OCI-LY7 (cell line): ENCODE measurements at regions not wholly inside any gene's neighbourhood (a gene's known extent, or its start where the extent isn't known, plus 50 kb on each side); places are given as distances from the start of the nearest gene placed in this dataset.

Source experiments
- CTCF ChIP-seq: fragments of 200-600 bp; sonication (generic); conservative IDR thresholded peaks from 2 replicates; pipeline ENCODE4 v1.5.1; 2014; ENCODE audit warnings: mild to moderate bottlenecking, antibody characterized with exemption, low read length, moderate library complexity, mixed read lengths
- EZH2phosphoT487 ChIP-seq: fragments of 200-600 bp; sonication (generic); IDR thresholded peaks from 2 replicates; pipeline ENCODE4 v1.6.1; 2018; ENCODE audit warnings: low read depth, borderline replicate concordance, mild to moderate bottlenecking, mixed run types, antibody characterized with exemption, low read length, moderate library complexity, mixed read lengths

DNA sequence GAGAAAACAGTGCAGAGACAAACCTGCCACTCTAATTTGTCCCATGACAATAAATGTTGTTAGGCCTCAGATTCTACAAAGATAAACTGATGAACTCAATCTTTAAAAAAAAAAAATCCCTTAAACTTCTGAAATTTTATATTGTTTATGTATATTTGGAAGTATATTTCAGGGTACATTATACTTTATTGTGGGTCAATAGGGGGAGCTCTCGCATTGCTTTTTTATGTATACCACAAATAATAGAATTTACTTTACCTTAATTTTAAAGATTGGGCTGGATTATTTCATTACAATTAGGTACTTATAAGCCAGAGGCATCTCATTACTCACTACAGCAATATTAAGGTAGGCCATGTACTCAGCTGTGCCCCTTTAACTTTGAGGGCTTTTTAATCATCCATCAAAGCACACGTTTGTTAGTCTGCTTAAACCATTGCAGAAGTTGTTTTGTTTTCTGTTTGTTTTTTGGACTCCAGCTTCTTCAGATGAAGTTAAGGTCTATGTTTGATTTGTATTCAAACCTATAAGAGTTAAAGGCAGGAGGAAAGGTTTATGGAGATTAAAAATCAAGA lies 56.3 kb upstream of the EYA4 start:
- TF ChIP-seq CTCF (peak; percentile 88), EZH2phosphoT487 (no peak)
